ENCODE measurements at regions not wholly inside any gene's neighbourhood (a gene's known extent, or its start where the extent isn't known, plus 50 kb on each side); places are given as distances from the start of the nearest gene placed in this dataset.

- no peak for DNase-seq (ENCODE audit: low spot score)
Measured at GRCh38 chr11:134687548-134687947, 275.5 kb upstream of the B3GAT1 start.

GRCh38 chr11:134686460-134687061 lies 274.5 kb upstream of the B3GAT1 start:
- no peak for DNase-seq (ENCODE audit: low spot score)

GRCh38 chr11:134685793-134686380 lies 273.8 kb upstream of the B3GAT1 start:
- DNase-seq (ENCODE audit: low spot score), result peak; percentile 24

GRCh38 chr11:134684576-134684975 lies 272.5 kb upstream of the B3GAT1 start:
- no peak for DNase-seq (ENCODE audit: low spot score)

- DNase-seq (ENCODE audit: low spot score), result no peak
Measured at GRCh38 chr11:134683860-134684259, 271.8 kb upstream of the B3GAT1 start.

- no peak for DNase-seq (ENCODE audit: low spot score)
Measured at GRCh38 chr11:134682577-134682976, 270.5 kb upstream of the B3GAT1 start.

- DNase-seq (ENCODE audit: low spot score), result no peak
Measured at GRCh38 chr11:134679592-134679991, 267.6 kb upstream of the B3GAT1 start.

- no peak for DNase-seq (ENCODE audit: low spot score)
Measured at GRCh38 chr11:134678744-134679143, 266.7 kb upstream of the B3GAT1 start.

GRCh38 chr11:134677891-134678551 lies 266.0 kb upstream of the B3GAT1 start:
- no peak for DNase-seq (ENCODE audit: low spot score)

- no peak for DNase-seq (ENCODE audit: low spot score)
Measured at GRCh38 chr11:134677397-134677822, 265.4 kb upstream of the B3GAT1 start.

- DNase-seq (ENCODE audit: low spot score), result no peak
Measured at GRCh38 chr11:134676516-134677287, 264.7 kb upstream of the B3GAT1 start.

- DNase-seq (ENCODE audit: low spot score), result no peak
Measured at GRCh38 chr11:134675983-134676382, 263.9 kb upstream of the B3GAT1 start.

- DNase-seq (ENCODE audit: low spot score), result no peak
Measured at GRCh38 chr11:134674974-134675373, 262.9 kb upstream of the B3GAT1 start.

- DNase-seq (ENCODE audit: low spot score), result no peak
Measured at GRCh38 chr11:134670961-134671370, 258.9 kb upstream of the B3GAT1 start.

- DNase-seq (ENCODE audit: low spot score), result no peak
Measured at GRCh38 chr11:134670247-134670782, 258.3 kb upstream of the B3GAT1 start.

GRCh38 chr11:134669796-134670195 lies 257.8 kb upstream of the B3GAT1 start:
- no peak for DNase-seq (ENCODE audit: low spot score)

- no peak for DNase-seq (ENCODE audit: low spot score)
Measured at GRCh38 chr11:134668796-134669195, 256.8 kb upstream of the B3GAT1 start.

GRCh38 chr11:134668076-134668475 lies 256.0 kb upstream of the B3GAT1 start:
- no peak for DNase-seq (ENCODE audit: low spot score)

GRCh38 chr11:134667505-134667904 lies 255.5 kb upstream of the B3GAT1 start:
- no peak for DNase-seq (ENCODE audit: low spot score)

- DNase-seq (ENCODE audit: low spot score), result no peak
Measured at GRCh38 chr11:134667175-134667500, 255.1 kb upstream of the B3GAT1 start.

GRCh38 chr11:134666273-134667174 lies 254.5 kb upstream of the B3GAT1 start:
- no peak for DNase-seq (ENCODE audit: low spot score)
